Gastroesophageal sphincter (tissue), 3 donors: ENCODE measurements at regions not wholly inside any gene's neighbourhood (a gene's known extent, or its start where the extent isn't known, plus 50 kb on each side); places are given as distances from the start of the nearest gene placed in this dataset.

Source experiments
- POLR2A ChIP-seq, 2 donors: fragments of 450-650 bp; IDR thresholded peaks; one replicate each; pipeline ENCODE4 v1.6.1; 2017; ENCODE audit warnings: antibody characterized with exemption in 2 of 2, mild to moderate bottlenecking in 2 of 2, moderate library complexity in 1 of 2
- POLR2AphosphoS5 ChIP-seq: sonication (generic); formaldehyde crosslinking; IDR thresholded peaks from one replicate; pipeline ENCODE4 v1.6.1; 2017; ENCODE audit warnings: antibody characterized with exemption
- TF ChIP-seq, protein P1 (sequence below), 4 experiments: fragments of 200-600 bp in 2 of 4; fragments of 450-650 bp in 2 of 4; sonication (generic) in 1 of 4; IDR thresholded peaks; one replicate each; pipeline ENCODE4 v1.5.1; 2017 to 2019; ENCODE audit warnings: antibody characterized with exemption in 4 of 4, mild to moderate bottlenecking in 2 of 4, moderate library complexity in 2 of 4

DNA sequence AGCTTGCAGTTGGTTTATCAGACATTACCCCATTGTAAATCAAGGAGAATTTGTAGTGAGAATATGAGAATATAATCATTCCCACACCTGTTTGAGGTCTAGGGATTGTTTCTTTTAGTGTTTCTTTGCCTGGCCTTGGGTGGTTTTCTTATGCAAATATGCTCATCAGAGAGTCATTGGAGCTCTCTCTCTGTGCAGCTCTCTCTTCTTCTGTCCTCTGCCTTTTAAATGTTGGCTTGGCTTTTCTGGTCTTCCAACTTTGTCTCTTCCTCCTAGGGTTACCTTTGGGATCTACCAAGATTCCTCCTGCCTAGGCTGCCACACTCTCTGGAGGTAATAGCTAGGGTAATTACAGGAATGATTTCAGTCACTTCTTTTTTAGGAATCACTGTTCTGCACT lies 102.3 kb upstream of the ARSJ start:
- TF ChIP-seq, protein P1, sequence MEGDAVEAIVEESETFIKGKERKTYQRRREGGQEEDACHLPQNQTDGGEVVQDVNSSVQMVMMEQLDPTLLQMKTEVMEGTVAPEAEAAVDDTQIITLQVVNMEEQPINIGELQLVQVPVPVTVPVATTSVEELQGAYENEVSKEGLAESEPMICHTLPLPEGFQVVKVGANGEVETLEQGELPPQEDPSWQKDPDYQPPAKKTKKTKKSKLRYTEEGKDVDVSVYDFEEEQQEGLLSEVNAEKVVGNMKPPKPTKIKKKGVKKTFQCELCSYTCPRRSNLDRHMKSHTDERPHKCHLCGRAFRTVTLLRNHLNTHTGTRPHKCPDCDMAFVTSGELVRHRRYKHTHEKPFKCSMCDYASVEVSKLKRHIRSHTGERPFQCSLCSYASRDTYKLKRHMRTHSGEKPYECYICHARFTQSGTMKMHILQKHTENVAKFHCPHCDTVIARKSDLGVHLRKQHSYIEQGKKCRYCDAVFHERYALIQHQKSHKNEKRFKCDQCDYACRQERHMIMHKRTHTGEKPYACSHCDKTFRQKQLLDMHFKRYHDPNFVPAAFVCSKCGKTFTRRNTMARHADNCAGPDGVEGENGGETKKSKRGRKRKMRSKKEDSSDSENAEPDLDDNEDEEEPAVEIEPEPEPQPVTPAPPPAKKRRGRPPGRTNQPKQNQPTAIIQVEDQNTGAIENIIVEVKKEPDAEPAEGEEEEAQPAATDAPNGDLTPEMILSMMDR (IDR thresholded peaks at IDR 0.05), result no peak
- TF ChIP-seq POLR2AphosphoS5 (no peak), POLR2A (IDR thresholded peaks at IDR 0.05) (no peak)
